CD4-positive, alpha-beta T cell (primary cell): ENCODE measurements at regions not wholly inside any gene's neighbourhood (a gene's known extent, or its start where the extent isn't known, plus 50 kb on each side); places are given as distances from the start of the nearest gene placed in this dataset.

Source experiments
- ATAC-seq: fragments of 200-7000 bp; cut with Tn5 transposase; one replicate; pipeline ENCODE4 v1.10.0; 2022; ENCODE audit warnings: mild to moderate bottlenecking; ENCODE audit not compliant: poor library complexity
- CTCF ChIA-PET: fragments of 350-600 bp; sonication (Branson Sonifier 250); formaldehyde crosslinking; loops from one replicate; lab custom pipeline; 2021; ENCODE audit warnings: antibody characterized with exemption, inconsistent platforms; lab: Charles Lee
- POLR2A ChIA-PET: fragments of 350-600 bp; sonication (Branson Sonifier 250); formaldehyde crosslinking; loops from one replicate; lab custom pipeline; 2021; ENCODE audit warnings: antibody characterized with exemption, inconsistent platforms; lab: Charles Lee
- DNase-seq, 14 experiments: peaks; one replicate each; pipeline ENCODE4 v3.0.0-alpha.2; 2013 to 2020; ENCODE audit warnings: mixed read lengths in 2 of 14
- H3K27ac ChIP-seq, 2 donors: one replicate each; pipeline versions ENCODE4 v1.5.1 to v1.7.0; 2013; ENCODE audit warnings: low read length in 2 of 2, low read depth in 1 of 2, mild to moderate bottlenecking in 1 of 2
- H3K27me3 ChIP-seq, 2 experiments: 1 replicate in 1 of 2; 2 replicates in 1 of 2; pipeline versions ENCODE4 v1.6.1 to v1.7.0; 2013; ENCODE audit warnings: low read length in 2 of 2, control low read depth in 1 of 2, mild to moderate bottlenecking in 1 of 2, moderate library complexity in 1 of 2; ENCODE audit not compliant: insufficient read depth in 2 of 2, control insufficient read depth in 1 of 2
- H3K36me3 ChIP-seq: one replicate; pipeline ENCODE4 v1.6.1; 2013; ENCODE audit warnings: low read length, control low read depth; ENCODE audit not compliant: insufficient read depth
- H3K4me1 ChIP-seq: one replicate; pipeline ENCODE4 v1.6.1; 2013; ENCODE audit warnings: low read length, control low read depth; ENCODE audit not compliant: insufficient read depth
- H3K4me3 ChIP-seq: one replicate; pipeline ENCODE4 v1.5.1; 2013; ENCODE audit warnings: mild to moderate bottlenecking, low read length, moderate library complexity
- H3K9me3 ChIP-seq, 2 experiments: 1 replicate in 1 of 2; 2 replicates in 1 of 2; pipeline versions ENCODE4 v1.6.1 to v1.7.0; 2013; ENCODE audit warnings: low read length in 2 of 2, mild to moderate bottlenecking in 2 of 2, control low read depth in 1 of 2, moderate library complexity in 1 of 2; ENCODE audit not compliant: control insufficient read depth in 1 of 2, insufficient read depth in 1 of 2
- H3K27ac Mint-ChIP-seq: one replicate; pipeline ENCODE4 v1.8.0; 2020; ENCODE audit warnings: mixed read lengths
- H3K27me3 Mint-ChIP-seq: one replicate; pipeline ENCODE4 v1.8.0; 2021; ENCODE audit warnings: mixed read lengths
- H3K36me3 Mint-ChIP-seq: one replicate; pipeline ENCODE4 v1.8.0; 2021; ENCODE audit warnings: low read depth, mixed read lengths
- H3K4me1 Mint-ChIP-seq: one replicate; pipeline ENCODE4 v1.8.0; 2021; ENCODE audit warnings: low read depth, mixed read lengths
- H3K4me3 Mint-ChIP-seq: one replicate; pipeline ENCODE4 v1.8.0; 2020; ENCODE audit warnings: mild to moderate bottlenecking, mixed read lengths
- H3K9me3 Mint-ChIP-seq: one replicate; pipeline ENCODE4 v1.8.0; 2020; ENCODE audit warnings: mixed read lengths
- CTCF ChIP-seq: fragments of 200-600 bp; IDR thresholded peaks from one replicate; pipeline ENCODE4 v1.8.0; 2022; ENCODE audit warnings: antibody characterized with exemption, mild to moderate bottlenecking
- intact Hi-C, 2 experiments: fragments of 100-400 bp; cut with DNase I in 1 of 2; cut with micrococcal nuclease in 1 of 2; formaldehyde crosslinking; loops; one replicate each; pipeline versions ENCODE4 v1.15.1 to v1.9.0; 2023 to 2025; cut with DNase I, micrococcal nuclease

- ATAC-seq (no peak), DNase-seq (no peak)
- Histone ChIP-seq H3K27ac (no peak overlapping the region), H3K4me3 (no peak overlapping the region), H3K36me3 (no peaks in the 10 kb centered on the region), H3K9me3 (peaks cover 28 to 40% of the 10 kb centered on the region in 2 experiments), H3K4me1 (no peaks in the 10 kb centered on the region), H3K27me3 (no peaks in the 10 kb centered on the region)
- ChIA-PET CTCF (no interaction called here), POLR2A (no interaction called here)
- Mint-ChIP-seq H3K27me3 (no peaks in the 10 kb centered on the region), H3K27ac (no peak overlapping the region), H3K9me3 (peaks cover 22% of the 10 kb centered on the region), H3K4me3 (no peak overlapping the region), H3K36me3 (peaks cover 20% of the 10 kb centered on the region), H3K4me1 (no peaks in the 10 kb centered on the region)
- intact Hi-C loops: no loop called here
- TF ChIP-seq CTCF: no peak
These were observed 502.4 kb downstream of the TMEM232 start for GRCh38 chr5:110224050-110224449.

- Mint-ChIP-seq H3K9me3 (peaks cover 35% of the 10 kb centered on the region), H3K27ac (no peak overlapping the region), H3K27me3 (no peaks in the 10 kb centered on the region), H3K4me1 (no peaks in the 10 kb centered on the region), H3K36me3 (peaks cover 20% of the 10 kb centered on the region), H3K4me3 (no peak overlapping the region)
- Histone ChIP-seq H3K27me3 (no peaks in the 10 kb centered on the region), H3K9me3 (peaks cover 17 to 30% of the 10 kb centered on the region in 2 experiments), H3K4me1 (no peaks in the 10 kb centered on the region), H3K36me3 (no peaks in the 10 kb centered on the region), H3K4me3 (no peak overlapping the region), H3K27ac (no peak overlapping the region)
- CTCF ChIA-PET: no interaction called here
- POLR2A ChIA-PET: no interaction called here
- intact Hi-C loops: no loop called here
- ATAC-seq (no peak), DNase-seq (no peak)
- no peak for TF ChIP-seq CTCF
These were observed 500.5 kb downstream of the TMEM232 start for GRCh38 chr5:110225949-110226348.

GRCh38 chr5:110239786-110240185 is 486.7 kb downstream of the TMEM232 start:
- DNase-seq (no peak), ATAC-seq (no peak)
- no peaks in the 10 kb centered on the region for H3K4me1 ChIP-seq
- ChIA-PET CTCF (no interaction called here), POLR2A (no interaction called here)
- H3K4me1 Mint-ChIP-seq: no peaks in the 10 kb centered on the region
- H3K4me3 Mint-ChIP-seq: no peak overlapping the region
- TF ChIP-seq CTCF: no peak
- no peak overlapping the region for H3K27ac ChIP-seq
- H3K36me3 ChIP-seq: no peaks in the 10 kb centered on the region
- intact Hi-C loops: no loop called here
- no peaks in the 10 kb centered on the region for H3K27me3 ChIP-seq
- no peaks in the 10 kb centered on the region for H3K9me3 ChIP-seq
- no peak overlapping the region for H3K4me3 ChIP-seq
- no peaks in the 10 kb centered on the region for H3K9me3 Mint-ChIP-seq
- no peak overlapping the region for H3K27ac Mint-ChIP-seq
- no peaks in the 10 kb centered on the region for H3K36me3 Mint-ChIP-seq
- no peaks in the 10 kb centered on the region for H3K27me3 Mint-ChIP-seq
